ENCODE measurements at regions not wholly inside any gene's neighbourhood (a gene's known extent, or its start where the extent isn't known, plus 50 kb on each side); places are given as distances from the start of the nearest gene placed in this dataset.

DNA sequence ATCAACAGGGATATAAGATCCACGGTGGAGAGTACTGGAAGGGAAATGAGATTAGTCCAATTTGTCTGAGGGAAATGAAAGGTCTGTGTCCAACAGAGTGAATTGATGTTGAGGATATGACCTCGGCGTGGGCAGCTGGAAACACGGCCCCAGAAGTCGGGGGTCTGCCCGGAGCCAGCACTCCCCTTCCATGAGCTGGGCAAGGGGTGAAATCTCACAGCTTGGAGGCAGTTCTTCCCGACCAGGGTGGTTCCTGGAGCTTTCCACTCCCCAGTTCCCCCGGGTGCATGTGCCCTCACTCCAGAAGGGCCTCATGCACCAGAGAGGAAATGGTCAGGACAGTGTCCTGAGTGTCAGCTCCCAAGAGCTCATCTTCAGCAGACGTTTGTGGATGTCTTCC is 264.7 kb upstream of the PPP2R2D start:
- H3K4me3 ChIP-seq (replicated peaks in 1 of 2; ENCODE audit: low read depth in 2 of 2, low read length in 2 of 2): no peak overlapping the region
- TF ChIP-seq, protein P1, sequence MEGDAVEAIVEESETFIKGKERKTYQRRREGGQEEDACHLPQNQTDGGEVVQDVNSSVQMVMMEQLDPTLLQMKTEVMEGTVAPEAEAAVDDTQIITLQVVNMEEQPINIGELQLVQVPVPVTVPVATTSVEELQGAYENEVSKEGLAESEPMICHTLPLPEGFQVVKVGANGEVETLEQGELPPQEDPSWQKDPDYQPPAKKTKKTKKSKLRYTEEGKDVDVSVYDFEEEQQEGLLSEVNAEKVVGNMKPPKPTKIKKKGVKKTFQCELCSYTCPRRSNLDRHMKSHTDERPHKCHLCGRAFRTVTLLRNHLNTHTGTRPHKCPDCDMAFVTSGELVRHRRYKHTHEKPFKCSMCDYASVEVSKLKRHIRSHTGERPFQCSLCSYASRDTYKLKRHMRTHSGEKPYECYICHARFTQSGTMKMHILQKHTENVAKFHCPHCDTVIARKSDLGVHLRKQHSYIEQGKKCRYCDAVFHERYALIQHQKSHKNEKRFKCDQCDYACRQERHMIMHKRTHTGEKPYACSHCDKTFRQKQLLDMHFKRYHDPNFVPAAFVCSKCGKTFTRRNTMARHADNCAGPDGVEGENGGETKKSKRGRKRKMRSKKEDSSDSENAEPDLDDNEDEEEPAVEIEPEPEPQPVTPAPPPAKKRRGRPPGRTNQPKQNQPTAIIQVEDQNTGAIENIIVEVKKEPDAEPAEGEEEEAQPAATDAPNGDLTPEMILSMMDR (IDR thresholded peaks at IDR 0.05; ENCODE audit: low read depth, low read length): no peak
- no peak for DNase-seq (ENCODE audit: low read depth in 2 of 2)

DNA sequence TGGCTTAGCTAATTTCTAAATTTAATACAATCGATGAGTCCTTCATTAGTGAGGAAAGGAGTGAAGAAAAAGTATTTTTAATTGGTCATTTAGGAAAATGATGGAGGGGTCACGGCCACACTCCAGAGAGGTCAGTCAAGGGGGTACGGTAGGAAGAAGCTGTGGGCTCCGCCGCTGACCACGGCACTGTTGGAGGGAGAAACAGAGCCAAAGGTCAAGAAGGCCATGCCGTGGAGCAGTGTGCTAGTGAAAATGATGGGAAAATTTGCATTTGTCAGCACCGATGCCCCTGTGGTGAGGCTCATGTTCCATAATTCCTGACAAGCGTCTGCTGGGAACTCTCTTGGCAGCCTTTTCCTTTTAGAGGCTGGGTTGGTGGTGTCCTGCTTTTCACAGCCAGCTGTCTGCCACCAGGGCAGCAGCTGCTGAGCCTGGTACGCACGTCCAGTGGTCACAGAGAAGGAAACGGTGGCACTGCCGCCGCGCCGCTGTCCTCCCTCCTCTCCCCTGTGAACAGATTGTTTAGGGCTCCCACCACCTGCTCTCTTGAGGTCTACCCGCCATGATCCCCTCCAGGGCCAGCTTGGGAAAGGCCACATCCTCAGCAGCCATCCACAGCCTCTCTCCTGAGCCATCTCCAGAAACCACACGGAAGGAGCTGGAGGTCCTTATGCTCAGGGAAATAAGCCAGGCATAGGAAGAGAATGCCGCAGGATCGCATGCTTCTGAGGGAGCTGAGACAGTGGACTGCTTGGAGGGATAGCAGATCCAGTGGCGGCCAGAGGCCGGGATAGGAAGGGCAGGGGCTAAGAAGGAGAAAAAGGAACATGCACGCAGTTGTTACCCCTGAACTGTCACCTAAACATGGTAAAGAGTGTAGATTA is 263.7 kb upstream of the PPP2R2D start:
- DNase-seq (ENCODE audit: low read depth in 2 of 2): no peak
- TF ChIP-seq, protein P1 (IDR thresholded peaks at IDR 0.05; ENCODE audit: low read depth, low read length): no peak
- H3K4me3 ChIP-seq (replicated peaks in 1 of 2; ENCODE audit: low read depth in 2 of 2, low read length in 2 of 2): no peak overlapping the region

DNA sequence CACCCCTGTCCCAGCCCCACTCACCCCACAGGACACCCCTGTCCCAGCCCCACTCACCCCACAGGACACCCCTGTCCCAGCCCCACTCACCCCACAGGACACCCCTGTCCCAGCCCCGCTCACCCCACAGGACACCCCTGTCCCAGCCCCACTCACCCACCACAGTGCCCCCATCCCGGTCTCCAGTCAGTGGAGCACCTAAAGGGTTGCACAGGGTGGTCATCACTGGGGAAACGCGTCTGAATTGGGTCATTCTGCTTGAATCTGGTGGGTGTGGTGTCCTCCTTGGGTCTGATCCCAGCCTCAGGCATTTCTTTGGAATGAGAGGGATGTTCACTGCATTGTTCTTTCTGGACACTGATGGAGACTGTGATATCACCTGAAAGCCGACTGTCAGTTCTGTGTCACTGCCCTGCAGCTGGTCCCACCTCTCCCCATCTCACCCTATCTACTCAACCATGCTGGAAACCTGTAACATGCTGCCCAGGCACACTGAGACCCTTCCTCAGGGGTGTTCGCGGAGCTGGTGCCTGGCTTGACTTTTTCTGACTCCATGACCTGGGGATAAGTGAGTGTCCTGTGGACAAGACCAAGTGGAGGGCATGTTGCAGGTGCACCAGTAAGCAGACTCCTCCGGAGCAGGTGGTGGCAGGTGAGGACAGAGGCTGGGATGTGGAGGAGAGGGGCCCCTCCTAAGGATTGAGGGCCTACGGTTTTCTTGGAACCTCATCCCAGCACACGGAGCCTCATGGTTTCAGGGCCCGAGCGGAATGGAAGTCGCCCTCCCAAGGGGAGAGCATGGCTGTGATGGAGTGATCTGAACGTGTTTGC is 262.5 kb upstream of the PPP2R2D start:
- TF ChIP-seq, protein P1 (IDR thresholded peaks at IDR 0.05; ENCODE audit: low read depth, low read length): no peak
- H3K4me3 ChIP-seq (replicated peaks in 1 of 2; ENCODE audit: low read depth in 2 of 2, low read length in 2 of 2): no peak overlapping the region
- no peak for DNase-seq (ENCODE audit: low read depth in 2 of 2)

DNA sequence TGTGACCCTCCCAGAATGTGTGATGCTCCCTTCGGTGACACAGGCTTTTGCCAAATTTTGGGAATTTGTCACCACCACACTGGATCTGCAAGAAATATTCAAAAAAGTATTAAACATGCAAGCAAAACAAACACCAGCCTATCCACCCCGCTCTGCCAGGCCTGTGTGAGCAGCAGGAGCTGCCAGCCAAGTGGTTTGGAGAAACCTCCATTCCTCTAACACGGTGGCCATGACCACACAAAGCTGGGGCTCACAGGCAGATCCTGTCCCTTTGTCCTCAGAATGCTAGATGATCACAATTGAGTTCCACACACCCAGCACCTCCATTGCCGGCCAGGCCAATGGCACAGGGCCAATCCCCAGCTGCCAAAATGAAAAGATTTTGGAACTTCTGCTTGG is 261.9 kb upstream of the PPP2R2D start:
- no peak for DNase-seq (ENCODE audit: low read depth in 2 of 2)
- TF ChIP-seq, protein P1 (IDR thresholded peaks at IDR 0.05; ENCODE audit: low read depth, low read length): no peak
- H3K4me3 ChIP-seq (replicated peaks in 1 of 2; ENCODE audit: low read depth in 2 of 2, low read length in 2 of 2): no peak overlapping the region

DNA sequence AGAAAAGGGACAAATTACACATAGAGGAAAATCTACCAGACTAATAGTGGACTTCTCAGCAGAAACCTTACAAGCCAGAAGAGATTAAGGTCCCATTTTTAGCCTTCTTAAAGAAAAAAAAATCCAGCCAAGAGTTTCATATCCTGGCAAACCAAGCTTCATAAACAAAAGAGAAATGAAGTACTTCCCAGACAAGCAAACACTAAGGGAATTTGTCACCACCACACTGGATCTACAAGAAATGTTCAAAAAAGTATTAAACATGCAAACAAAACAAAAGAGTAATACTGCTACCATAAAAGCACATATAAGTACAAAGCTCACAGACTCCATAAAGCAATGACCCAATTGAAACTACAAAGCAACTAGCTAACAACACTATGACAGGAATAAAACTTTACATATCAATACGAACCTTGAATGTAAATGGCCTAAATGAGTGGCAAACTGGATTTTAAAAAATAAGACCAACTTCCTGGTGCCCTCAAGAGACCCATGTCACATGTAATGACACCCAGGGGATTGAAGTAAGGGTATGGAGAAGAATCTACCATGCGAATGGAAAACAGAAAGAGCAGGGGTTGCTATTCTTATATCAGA is 260.7 kb upstream of the PPP2R2D start:
- TF ChIP-seq, protein P1 (IDR thresholded peaks at IDR 0.05; ENCODE audit: low read depth, low read length): no peak
- no peak overlapping the region for H3K4me3 ChIP-seq (replicated peaks in 1 of 2; ENCODE audit: low read depth in 2 of 2, low read length in 2 of 2)
- DNase-seq (ENCODE audit: low read depth in 2 of 2): no peak

DNA sequence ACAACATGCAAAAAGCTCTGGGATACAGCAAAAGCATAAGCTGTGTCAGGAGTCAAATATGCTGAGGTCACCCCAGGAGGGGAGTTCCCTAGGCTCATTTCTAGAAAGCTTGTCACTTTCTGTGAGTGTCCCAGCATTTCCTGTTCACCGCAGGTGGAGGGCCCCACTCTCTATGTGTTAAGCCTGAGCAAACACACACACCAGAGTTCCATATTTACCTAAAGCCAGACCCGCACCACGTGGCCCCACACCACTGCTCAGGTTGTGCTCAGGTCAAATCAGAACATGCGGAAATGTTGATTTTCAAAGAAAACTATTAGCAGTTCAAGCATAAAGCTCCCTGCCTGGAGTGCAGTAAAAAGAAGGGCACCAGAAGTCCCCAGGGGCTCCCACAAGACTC is 259.6 kb upstream of the PPP2R2D start:
- no peak for DNase-seq (ENCODE audit: low read depth in 2 of 2)
- TF ChIP-seq, protein P1 (IDR thresholded peaks at IDR 0.05; ENCODE audit: low read depth, low read length): no peak
- no peak overlapping the region for H3K4me3 ChIP-seq (replicated peaks in 1 of 2; ENCODE audit: low read depth in 2 of 2, low read length in 2 of 2)

Data from cardiac fibroblast (primary cell).